DMS153 treated with DMSO at 0.1 percent for 48 hours (cell line): ENCODE measurements at regions not wholly inside any gene's neighbourhood (a gene's known extent, or its start where the extent isn't known, plus 50 kb on each side); places are given as distances from the start of the nearest gene placed in this dataset.

Source experiments
- DNase-seq: peaks from one replicate; lab custom pipeline; 2025; ENCODE audit not compliant: unreplicated experiment; lab: John Stamatoyannopoulos, UW

DNA sequence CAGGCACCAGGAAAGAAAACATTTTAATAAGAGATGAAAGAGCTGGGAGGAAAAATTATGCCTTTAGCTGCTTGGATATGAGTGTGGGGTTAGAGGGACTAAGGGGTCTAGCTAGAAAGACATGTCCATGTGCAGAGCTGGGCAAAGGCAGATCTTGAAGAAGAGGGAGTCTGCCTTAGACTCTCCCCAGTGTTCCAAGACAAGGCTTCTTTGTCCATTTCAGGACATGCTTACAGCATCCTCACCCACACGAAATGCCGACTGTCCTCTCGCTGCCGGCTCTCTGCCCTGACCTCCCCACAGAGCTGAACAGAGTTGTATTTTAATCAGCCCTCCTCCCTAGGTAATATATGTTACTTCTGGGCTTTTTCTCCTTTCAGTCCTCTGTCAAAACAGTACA, 100.7 kb upstream of the ATP1B1 start:
- DNase-seq, result no peak

DNA sequence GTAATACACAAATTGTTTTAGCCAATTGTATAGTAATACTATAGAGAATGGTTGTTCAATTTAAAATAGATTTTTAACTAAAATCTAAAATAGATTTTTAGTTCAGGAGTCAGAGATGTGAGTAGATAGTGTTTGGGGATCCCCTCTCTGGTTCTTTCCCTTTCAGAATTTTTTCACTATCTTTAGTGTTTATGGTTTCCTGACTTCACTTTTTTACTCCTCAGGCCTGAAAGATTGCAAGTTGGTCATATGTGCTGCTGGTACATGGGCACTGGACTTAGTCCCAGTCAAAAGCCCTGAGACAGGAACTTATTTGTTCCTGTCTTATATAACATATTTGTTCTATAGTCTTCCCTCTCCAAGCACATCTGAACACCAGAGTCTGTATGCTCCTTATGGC, 96.8 kb upstream of the ATP1B1 start:
- DNase-seq, result no peak

DNA sequence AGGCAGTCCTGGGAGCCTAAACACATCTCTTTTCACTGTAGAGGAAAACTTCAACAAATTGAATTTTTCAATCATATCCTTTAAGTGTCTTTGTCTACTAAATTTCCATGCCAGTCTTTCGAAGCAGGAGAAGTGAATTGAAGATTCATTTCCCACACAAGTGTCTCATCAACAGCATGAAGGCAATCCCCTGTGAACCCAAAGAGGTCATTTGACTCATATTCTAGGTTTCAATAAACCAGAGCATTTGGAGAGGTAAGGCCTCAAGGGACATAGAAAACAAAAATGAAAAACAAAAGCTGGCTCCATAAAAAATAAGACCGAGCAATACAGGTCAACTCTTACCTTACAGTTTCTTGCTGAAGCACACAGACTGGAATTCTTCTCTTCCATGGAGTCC, 94.1 kb upstream of the ATP1B1 start:
- no peak for DNase-seq

DNA sequence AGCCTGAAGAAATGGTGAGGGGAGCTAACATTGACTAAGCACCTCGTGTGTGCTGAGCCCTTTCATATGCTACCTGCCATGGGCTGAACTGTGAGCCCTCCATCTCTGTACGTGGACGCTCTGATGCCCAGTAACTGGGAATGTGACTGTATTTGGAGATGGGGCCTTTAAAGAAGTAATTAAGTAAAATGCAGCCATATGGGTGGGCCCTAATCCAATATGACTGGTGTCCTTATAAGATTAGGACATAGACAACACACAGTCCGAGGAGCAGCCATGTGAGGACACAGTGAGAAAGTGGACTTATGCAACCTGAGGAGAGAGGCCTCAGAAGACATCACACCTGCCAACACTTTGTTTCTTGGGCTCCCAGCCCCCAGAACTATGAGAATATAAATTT, 92.7 kb upstream of the ATP1B1 start:
- DNase-seq, result no peak

DNA sequence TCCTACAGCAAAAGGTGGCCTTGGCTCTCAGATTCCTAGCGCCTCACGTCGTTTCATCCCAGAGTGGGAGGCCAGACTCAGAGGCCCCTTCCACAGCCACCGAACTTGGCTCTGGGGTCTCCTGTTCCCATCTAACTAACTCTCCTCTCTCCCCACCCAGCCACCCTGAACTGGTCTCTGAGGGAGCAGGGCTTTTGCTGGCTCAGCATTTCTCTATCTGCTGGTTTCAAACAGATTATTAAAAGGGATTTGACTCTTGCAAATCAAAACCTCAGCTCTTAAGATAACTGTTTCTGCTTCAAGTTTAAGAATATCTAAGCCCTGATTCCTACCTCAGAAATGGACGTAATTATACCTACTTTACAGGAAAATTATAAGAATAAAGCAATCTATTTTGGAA, 91.0 kb upstream of the ATP1B1 start:
- no peak for DNase-seq

DNA sequence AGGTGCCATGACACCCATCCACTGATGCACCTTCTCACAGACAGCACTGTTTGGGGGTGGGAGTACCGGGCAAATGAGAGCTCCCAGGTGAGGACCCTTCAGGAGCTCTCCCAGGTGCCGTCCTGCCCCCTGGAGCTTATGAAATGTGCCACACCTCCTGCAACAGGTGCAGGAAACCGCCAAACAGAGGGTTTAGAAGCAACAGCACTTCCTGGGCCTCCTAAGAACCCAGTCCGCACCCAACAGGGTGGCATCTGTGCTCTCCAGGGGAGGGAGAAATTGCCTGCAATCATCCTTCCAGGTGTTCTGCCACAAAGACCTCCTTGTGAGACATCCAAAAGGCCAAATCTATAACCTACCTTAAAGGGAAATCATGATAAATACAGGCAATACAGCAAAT, 87.7 kb upstream of the ATP1B1 start:
- DNase-seq, result no peak

DNA sequence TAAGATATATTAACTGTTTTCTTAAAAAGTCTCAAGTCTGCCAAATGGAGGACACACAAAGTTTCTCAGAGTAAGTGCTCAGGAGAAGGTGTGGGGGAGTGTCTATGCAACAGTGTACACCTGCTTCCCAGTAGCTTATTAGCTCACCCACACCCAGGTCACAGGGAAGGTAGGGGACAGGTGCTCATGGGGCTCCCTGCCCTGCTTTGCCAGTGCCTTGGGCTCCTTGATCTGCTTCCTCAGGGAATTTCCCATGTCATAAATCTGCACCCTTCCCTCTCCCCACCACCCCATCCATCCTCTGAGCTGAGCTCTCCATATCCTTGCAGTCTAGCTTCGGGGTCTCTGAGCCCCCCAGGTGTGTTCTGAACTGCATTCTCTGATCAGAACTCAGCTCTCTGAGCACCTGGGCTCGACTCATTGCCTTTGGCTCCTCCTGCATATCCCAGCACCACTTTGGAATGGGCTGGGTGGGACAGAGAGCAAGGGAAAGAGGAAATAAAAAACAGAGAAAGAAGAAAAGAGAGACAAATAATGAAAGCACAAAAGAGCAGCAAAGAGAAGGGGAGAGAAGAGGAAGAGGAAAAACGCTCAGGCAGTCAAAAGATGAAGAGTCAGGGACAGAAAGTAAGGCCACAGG, 87.0 kb upstream of the ATP1B1 start:
- DNase-seq, result no peak

DNA sequence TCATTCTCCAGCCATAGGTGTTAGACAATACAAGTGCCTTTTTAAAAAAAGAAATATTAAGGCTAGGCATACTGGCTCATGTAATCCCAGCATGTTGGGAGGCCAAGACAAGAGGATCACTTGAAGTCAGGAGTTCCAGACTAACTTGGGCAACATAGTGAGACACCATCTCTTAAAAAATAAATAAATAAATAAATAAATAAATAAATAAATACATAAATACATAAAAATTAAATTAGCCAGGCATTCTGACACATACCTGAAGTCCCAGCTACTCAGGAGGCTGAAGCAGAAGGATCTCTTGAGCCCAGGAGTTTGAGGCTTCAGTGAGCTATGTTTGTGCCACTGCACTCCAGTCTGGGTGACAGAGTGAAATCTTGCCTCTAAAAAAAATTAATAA, 85.8 kb upstream of the ATP1B1 start:
- DNase-seq, result no peak

DNA sequence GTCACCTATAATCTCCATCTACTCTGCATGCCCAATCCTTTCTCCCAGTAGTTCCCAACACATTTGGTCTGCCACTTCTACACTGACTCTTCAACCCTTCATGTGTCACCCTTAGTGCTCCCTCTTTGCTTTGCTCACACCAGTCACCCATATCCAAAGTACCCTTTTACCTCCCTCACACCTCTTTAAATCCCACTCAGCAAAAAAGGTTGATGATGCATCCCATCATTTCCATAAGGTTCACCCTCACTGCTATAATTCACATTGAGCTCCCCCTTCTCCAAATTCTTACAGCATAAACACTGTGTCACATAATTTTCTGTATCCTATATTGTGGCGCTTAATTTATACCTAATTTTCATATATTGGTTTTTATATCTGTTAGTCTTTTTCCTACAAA, 83.8 kb upstream of the ATP1B1 start:
- DNase-seq, result no peak

DNA sequence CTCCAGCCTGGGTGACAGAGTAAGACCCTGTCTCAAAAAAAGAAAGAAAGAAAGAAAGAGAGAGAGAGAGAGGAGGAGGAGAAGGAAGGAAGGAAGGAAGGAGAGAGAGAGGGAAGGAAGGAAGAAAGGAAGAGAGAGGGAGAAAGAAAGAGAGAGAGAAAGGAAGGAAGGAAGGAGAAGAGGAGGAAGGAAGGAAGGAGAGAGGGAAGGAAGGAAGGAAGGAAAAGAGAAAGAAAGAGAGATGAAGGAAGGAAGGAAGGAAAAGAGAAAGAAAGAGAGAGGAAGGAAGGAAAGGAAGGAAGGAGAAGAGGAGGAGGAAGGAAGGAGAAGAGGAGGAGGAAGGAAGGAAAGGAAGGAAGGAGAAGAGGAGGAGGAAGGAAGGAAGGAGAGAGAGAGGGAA, 82.2 kb upstream of the ATP1B1 start:
- DNase-seq, result no peak

DNA sequence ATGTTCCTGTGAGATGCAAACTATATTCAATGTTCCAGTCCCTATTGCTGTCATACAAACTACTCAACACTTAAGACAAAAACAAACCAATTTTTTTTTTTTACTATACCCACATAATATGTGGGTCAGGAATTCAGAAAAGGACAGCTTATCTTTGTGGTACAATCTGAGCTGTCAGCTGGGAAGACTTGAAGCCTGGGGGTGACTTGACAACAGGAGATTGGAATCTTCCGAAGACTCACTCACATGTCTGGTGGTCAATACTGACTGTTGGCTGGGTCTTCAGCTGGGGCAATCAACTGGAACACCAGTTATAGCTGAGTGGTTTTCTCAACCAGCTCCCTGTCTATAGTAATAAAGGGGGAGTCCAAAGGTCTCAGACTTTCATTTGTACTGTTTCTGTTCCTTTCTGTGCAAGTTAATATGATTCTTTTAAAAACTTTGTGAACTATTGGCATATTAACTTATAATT, 81.7 kb upstream of the ATP1B1 start:
- DNase-seq, result no peak

DNA sequence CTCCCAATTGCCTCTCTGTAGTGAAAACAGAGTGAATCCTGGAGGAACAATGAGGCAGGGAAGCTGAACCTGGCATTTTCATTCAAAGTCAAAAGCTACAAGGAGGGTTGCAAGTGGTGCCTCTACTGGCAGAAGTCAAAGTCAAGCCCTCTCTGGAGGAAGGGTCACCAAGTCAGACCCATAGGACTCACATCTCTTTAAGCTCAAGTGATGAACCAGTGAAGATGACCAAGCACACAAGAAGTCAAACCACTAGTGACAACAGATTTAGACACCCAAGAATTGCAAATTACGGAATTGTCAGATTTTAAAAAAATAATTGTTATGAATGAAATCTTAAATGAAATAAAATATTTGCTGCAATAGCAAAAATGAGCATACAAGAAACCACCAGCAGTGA, 81.1 kb upstream of the ATP1B1 start:
- no peak for DNase-seq

DNA sequence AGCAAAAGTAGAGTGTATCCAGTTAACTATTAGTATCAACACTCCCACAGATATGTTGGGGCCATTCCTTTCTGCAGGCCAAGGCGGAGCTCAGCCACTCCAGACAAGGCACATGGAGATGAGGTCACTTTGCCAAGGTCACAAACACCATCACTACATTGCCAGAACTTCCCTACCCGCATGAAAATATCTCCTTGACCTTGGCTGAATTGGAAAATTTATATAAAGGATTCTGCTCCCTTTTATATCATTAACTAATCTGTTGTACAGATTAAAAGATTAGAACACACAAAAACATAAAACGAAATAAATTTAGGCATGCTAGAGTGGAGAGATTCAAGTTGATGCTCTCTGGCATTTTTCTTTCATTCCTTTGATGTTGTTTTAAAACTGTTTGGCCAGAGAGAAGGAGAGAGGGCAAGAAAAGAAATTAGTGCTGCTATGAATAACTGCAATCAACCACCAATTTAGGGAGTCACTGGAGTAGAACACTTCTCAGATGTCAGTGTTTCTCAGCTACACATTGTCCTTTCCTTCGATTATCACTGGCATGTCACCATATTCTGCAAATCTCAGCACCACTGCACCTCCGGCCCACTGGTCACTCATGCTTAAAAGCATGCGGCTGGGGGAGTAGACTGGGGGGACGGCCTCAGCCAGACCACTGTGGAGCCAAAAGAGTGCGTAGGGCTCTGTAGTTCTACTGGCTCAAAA, 78.7 kb upstream of the ATP1B1 start:
- DNase-seq, result no peak

DNA sequence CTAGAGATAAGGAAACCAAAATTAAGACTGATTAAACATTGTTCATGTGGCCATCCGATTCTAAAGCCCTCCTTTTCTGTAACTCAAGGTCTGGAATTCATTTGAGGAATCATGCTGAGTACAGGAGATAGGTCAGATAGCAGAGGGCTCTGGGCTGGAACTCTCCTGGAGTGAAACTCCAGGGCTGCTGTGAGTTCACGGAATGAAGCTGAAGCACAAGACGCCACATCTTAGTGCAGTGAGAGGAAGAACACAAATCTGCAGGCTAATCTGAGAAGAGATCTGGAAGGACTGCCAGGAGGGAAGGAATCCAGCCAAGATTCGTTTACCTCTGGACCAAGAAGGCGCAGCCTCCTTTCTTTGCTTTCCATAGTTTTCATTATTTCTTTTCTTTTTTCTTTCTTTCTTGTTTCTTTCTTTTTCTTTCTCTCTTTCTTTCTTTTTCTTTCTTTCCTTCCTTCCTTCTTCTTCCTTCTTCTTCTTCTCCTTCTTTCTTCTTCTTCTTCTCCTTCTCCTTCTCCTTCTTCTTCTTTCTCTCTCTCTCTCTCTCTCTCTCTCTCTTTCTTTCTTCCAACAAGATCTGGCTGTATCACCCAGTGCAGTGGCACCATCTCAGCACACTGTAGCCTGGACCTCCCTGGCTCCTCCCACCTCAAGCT, 74.8 kb upstream of the ATP1B1 start:
- DNase-seq, result no peak

DNA sequence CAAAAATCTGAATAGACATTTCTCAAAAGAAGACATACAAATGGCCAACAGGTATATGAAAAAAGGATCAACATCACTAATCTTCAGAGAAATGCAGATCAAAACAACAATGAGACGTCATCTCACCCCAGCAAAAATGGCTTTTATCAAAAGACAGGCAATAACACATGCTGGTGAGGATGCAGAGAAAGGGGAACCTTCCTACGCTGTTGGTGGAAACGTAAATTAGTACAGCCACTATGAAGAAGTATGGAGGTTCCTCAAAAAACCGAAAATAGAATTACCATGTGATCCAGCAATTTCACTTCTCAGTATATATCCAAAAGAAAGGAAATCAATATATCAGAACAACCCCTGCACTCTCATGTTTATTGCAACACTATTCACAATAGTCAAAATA, 65.1 kb upstream of the ATP1B1 start:
- DNase-seq, result no peak

DNA sequence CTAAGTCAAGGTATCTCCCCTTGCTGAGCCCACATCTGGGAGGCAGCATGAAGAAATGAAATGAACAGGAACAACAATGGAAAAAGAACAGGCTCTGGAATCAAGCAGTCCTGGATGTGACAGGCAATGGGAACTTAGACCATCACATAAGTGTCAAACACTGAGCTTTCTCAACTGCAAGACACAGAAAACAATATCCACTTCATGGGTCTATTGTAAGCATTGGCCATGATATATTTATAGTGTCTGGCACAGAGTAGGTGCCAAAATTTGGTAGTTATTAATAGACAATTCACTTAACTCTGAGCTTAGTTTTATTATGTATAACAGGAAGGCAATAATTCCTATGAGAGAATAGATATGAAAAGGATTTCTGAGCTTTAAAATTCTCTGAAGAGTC, 64.1 kb upstream of the ATP1B1 start:
- DNase-seq, result no peak

DNA sequence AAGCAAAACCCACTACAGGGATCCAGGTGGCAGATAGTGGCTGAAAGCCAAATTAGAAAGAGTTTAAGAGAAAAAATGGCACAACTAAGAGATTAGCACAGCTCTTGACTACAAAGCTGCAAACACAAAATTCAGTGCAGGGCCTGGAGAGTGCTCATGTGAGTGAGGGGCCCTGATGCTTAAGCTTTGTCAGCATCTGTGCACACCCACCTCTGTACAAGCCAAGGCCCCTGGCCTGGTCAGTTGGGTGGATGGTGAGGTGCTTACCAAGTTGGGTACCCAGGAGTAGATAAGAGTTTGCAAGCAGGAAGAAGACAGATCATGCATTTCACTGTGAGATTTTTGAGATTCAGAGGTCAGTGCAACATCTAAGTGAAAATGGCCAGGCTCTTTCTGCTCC, 62.7 kb upstream of the ATP1B1 start:
- no peak for DNase-seq

DNA sequence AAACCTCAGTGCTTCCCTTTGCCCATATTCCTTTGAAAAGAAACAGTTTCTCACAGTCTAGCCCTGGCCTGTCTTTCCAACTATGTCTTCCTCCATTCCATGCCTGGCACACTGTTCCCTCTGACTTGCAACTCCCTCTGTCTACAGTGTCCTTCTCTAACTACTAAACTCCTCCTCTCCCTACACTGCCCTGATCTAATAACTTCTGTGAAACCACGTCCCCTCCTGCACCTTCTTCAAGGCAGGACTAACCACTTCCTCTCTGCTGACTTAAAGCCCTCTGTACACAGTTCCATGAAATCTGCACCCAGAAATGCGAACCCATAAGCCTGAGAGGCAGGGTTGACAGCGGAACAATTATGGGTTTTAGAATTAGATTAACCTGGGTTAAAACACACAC, 62.2 kb upstream of the ATP1B1 start:
- DNase-seq, result no peak

DNA sequence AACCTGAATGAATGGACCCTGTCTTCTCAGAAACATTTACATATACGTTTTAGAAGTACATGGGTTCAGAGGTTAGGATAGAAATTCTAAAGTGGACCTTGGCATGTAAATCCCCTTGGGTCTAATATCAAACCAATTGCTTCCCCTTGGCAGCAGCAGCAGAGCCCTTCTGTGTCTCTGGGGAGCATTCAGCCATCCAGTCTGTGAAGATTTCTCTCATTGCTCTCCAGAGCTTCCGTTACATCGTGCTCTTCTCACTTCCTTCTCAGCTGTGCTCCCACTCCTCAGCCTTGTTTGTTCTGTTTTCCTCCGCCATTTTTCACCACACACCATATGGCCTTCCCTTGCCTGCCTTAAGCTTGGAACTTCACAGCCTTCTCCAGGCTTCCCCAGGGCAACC, 61.5 kb upstream of the ATP1B1 start:
- DNase-seq, result peak; percentile 29

DNA sequence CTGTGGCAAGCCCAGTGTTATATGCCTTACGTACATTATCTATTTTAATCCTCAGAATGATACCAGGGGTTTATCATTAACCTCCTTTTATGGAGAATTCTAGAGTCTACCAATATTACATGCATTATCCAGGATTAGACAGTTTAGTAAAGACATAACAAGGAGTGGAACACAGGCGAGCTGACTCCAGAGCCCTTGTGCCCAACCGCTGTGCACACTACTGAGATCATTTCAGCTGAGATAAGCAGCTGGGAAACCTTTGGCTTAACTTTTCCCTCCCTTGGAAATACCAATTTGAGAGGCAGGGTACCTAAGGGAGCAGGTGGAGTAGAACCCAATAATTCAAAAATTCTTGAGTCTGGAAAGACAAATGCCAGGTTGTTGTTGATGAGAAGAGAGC, 59.8 kb upstream of the ATP1B1 start:
- no peak for DNase-seq

DNA sequence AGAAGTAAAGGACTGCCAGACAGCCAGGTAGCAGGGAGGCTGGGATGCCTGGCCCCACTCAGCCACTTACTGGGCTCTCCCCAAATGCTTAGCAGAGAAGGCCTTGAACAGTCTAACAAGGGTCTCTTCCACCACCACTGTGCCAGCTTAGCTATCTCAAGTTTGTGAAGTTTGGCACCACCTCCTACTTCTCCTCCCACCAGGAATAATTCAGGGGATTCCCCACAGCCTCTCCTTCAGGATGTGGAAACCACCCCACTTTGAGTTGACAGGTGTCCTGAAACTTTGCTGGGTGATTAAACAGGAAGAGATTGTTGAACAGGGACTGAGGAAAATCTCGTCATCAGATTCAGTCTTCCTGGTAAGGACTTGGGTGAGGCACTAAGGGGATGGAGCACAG, 59.4 kb upstream of the ATP1B1 start:
- DNase-seq, result no peak

DNA sequence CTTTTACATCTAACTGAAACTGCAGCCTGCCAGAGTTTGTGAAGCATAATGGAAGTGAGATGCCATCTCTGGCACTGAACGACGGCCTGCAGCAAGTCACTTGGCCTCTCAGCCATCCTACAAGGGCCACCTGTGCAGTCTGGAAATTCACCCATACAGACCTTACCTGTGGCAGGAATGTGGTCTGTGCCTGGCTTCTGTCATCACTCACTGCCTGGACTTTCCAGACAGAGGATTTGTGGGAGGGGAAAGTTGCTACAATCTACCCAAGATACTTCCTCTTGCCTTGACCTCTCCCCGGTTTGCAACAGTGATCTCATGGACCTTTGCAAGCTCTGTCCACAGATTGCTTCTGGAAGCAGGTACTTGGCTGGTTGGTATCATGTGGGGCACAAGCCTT, 58.4 kb upstream of the ATP1B1 start:
- DNase-seq, result no peak
